ENCODE measurements at regions not wholly inside any gene's neighbourhood (a gene's known extent, or its start where the extent isn't known, plus 50 kb on each side); places are given as distances from the start of the nearest gene placed in this dataset.
"Not testable (repeated sequence)": the region's sequence is repeated elsewhere in the genome, so short reads cannot be mapped to it uniquely, and the experiment has no call there.

- DNase-seq (ENCODE audit: low read depth) = no peak
These were observed 1291.6 kb upstream of the GYPC start for GRCh38 chr2:125364192-125364983.

GRCh38 chr2:125364984-125365265, 1291.0 kb upstream of the GYPC start:
- no peak for DNase-seq (ENCODE audit: low read depth)

DNA sequence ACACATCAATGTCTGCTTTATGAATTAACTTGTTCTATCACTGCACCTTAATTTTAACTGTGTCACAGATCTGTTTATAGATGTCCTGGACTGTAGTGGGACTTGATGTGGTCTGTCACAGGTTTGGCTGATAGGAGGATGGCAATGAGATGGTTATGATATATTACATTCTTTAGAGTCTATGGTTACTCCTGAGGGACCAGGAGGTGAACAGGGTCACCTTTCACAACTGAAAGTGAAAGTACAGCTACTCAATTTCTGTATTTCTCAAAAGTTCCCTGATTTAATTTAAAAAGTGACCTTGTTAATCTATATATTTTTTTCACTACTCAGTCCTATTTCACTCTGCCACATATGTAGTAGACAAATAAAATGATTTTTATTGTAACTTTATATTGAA, 1284.1 kb upstream of the GYPC start:
- DNase-seq (ENCODE audit: low read depth) = no peak

DNA sequence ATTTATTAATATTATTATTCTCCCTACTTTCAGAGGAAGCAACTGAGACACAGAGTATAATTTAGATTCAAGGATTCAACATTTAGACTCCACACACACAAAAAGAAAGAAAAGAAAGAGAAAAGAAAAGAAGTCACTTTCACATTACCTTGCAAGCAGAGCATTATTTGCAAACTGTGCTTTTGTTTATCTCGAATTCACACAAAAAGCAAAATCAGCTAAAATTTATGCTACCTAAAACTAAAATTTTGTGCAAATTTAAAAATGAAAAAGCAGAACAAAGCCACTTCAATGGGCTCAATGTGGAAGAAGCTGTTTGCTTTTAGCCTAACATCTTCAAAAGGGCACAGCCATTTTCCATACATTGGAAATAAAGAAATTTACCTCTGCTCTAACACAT, 1282.7 kb upstream of the GYPC start:
- no peak for DNase-seq (ENCODE audit: low read depth)

- DNase-seq (ENCODE audit: low read depth) = no peak
These were observed 1269.9 kb upstream of the GYPC start for GRCh38 chr2:125386074-125386473.

- no peak for DNase-seq (ENCODE audit: low read depth)
These were observed 1258.3 kb upstream of the GYPC start for GRCh38 chr2:125397535-125398251.

GRCh38 chr2:125398738-125399524, 1257.0 kb upstream of the GYPC start:
- DNase-seq (ENCODE audit: low read depth) = no peak

DNA sequence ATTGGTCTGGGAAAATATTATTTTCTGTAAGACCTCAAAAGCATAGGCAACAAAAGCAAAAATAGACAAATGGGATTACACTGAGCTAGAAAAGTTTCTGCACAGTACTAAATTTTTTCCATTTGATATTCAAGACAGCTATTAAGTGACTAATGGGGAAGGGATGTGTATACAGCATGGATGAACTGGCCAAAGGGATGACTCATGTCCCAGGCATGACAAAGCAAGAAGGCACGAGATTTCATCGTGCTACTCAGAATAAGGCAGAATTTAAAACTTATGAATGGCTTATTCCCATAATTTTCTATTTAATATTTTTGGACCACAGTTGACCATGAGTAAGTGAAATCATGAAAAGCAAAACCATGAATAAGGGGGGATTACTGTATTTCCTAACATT, 1250.1 kb upstream of the GYPC start:
- DNase-seq (ENCODE audit: low read depth) = no peak

DNA sequence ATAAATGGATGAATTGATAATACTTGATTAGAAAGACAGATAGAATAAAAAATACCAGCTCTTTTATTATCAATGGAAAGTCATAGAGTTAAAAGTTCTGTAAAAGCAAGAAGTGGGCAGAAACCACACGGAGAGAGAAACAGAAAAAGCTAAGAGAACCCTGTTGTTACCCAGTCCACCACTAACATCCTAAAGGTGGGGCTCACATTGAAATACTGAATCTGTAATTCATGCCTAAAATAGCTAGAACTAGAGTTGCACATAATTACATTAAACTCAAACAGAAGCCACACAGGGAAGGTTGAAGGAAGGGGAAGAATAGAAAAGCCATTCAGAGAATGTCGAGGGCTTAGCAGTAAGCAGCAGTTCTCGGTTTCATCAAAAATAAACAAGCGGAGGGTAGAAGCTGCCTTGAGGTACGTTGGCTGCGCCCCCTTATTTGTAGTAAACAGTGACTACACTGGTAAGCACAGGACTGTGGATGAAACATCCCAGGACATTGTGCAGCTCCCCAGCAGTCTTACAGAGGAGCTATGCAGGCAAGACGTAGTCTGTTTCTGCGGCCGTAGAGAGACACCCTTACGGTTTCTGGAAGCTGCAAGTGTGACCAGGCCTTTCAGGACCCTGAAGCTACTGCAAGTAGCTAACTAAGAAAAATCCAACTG, 1247.0 kb upstream of the GYPC start:
- no peak for DNase-seq (ENCODE audit: low read depth)

GRCh38 chr2:125418483-125418882, 1237.5 kb upstream of the GYPC start:
- DNase-seq (ENCODE audit: low read depth) = no peak

DNA sequence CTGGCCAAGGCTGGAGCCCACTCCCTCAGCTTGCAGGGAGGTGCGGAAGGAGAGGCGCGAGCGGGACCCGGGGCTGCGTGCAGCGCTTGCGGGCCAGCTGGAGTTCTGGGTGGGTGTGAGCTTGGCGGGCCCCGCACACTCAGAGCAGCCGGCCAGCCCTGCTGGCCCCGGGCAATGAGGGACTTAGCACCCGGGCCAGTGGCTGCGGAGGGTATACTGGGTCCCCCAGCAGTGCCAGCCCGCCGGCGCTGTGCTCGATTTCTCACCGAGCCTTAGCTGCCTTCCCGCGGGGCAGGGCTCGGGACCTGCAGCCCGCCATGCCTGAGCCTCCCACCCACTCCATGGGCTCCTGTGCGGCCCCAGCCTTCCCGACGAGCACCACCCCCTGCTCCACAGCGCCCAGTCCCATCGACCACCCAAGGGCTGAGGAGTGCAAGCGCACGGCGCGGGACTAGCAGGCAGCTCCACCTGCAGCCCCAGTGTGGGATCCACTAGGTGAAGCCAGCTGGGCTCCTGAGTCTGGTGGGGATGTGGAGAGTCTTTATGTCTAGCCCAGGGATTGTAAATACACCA, 1233.7 kb upstream of the GYPC start:
- DNase-seq (ENCODE audit: low read depth) = not testable (repeated sequence)

DNA sequence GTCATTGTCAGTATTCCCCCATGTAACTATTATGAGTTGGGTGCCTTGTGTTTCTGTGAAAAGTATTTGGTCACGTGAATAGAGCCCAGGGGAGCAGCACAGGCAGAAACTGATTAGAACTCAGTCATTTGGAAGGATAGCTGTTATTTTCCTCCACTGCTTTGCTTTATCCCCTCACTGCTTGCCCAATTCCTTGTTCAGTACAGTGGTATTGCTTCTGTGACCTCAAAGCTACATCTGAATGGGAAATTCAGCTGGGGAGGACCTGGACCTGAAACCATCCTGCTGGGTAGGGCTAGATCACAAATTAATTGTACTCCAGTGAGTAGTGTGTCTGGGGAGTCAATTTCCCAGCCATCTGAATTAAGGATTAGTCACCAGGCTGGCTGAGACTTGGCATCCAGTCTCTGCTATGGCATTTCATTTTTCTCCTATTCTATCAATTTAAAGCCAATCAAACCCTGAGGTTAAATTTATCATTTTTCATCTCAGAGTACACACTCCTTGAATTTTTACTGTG, 1231.6 kb upstream of the GYPC start:
- DNase-seq (ENCODE audit: low read depth) = no peak

GRCh38 chr2:125427721-125428315, 1228.1 kb upstream of the GYPC start:
- DNase-seq (ENCODE audit: low read depth) = no peak

DNA sequence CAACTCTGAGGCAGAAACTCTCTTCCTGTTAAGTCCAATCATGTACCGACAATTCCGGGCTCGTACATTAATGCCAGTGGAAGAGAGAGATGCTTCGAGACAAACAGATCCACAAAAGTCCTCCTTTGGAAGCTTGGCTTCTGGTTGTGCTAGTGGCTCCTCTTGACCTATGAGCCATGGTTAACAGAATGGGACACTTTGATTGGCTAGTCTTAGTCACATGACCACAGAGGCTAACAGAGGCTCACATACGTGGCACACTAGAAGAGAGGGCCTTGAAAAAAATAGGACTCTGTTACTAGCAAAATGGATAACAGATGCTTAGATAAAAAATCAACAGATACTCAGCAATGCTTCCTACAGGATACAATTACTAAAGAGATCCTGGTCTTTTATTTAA, 1211.9 kb upstream of the GYPC start:
- DNase-seq (ENCODE audit: low read depth) = no peak

DNA sequence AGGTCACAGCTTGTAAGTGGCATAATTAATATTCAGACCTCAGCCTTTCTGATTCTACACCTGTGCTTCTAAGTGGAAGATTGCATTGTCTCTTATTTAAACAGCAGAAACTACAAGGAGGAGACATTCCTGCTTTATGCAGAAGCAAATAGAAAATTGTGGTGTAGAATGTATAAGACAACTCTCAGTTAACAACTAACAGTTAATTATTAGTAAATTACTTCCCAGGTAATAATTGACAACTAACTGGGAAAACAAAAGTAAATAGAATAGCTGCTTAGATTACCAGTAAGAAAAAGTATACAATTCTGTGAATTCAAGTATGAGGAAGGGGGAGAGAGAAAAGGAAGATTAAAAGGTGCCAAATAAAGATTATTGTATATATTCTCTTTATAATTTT, 1210.5 kb upstream of the GYPC start:
- no peak for DNase-seq (ENCODE audit: low read depth)

DNA sequence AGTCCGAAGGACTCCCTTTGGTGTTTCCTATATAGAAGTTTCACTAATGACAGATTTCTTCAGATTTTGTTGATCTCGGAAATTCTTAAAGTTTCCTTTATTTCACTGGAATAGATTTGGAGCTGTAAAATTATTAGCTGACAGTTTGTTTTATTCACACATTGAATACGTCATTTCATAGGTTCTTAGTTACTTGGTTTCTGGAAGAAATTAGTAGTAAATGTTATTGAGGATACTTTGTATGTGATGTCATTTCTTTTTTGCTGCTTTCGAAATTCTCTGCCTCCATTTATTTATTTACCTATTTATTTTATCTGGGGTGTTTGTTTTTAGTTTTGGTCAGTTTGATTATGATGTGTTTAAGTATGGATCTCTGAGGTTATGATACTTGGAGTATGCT, 1205.9 kb upstream of the GYPC start:
- no peak for DNase-seq (ENCODE audit: low read depth)

DNA sequence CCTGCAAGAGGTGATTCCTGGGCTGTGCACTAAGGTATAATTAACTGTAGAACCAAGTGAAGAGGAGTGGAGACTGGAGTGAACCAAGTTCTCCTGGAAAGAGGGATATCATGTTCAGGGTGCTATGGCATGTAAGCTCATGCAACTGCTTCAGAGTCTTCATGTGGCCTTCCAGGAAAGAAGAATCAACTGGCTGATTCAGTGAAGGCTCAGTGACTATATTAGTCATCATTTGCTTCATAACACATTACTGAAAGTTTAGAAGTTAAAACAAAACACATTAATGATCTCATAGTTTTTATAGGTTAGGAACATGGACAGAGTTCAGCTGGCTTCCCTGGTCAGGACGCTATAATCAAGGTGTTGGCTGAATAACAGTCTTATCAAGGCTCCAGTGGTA, 1200.8 kb upstream of the GYPC start:
- DNase-seq (ENCODE audit: low read depth) = no peak

GRCh38 chr2:125456693-125457363, 1199.1 kb upstream of the GYPC start:
- no peak for DNase-seq (ENCODE audit: low read depth)

- DNase-seq (ENCODE audit: low read depth) = no peak
These were observed 1184.0 kb upstream of the GYPC start for GRCh38 chr2:125471963-125472362.

DNA sequence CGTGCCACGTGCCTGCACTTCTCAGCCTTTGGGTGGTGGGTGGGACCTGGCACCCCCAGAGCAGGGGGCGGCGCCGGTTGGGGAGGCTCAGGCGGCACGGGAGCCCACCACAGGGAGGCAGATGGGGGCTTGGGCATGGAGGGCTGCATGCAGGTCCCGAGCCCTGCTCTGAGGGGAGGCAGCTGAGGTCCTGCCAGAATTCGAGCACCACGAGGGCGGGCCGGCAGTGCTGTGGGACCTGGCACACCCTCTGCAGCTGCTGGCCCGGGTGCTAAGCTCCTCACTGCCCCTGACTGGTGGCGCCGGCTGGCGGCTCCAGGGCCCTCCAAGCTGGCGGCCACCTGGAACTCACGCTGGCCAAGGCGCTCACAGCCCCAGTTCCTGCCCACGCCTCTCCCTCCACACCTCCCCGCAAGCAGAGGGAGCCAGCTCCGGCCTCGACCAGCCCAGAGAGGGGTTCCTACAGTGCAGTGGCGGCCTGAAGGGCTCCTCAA, 1176.8 kb upstream of the GYPC start:
- DNase-seq (ENCODE audit: low read depth) = no peak

- DNase-seq (ENCODE audit: low read depth) = no peak
These were observed 1165.7 kb upstream of the GYPC start for GRCh38 chr2:125490308-125490707.

Measured in stimulated activated CD8-positive, alpha-beta memory T cell treated with anti-CD3 and anti-CD28 coated beads, Interleukin-15, amount 100 ng/mL, for 1 hour (primary cell).